Heart left ventricle (tissue), 16 donors: ENCODE measurements at regions not wholly inside any gene's neighbourhood (a gene's known extent, or its start where the extent isn't known, plus 50 kb on each side); places are given as distances from the start of the nearest gene placed in this dataset.

Experiments used
- ATAC-seq, 4 donors: fragments of 200-7000 bp; cut with Tn5 transposase; one replicate each; pipeline ENCODE4 v1.9.1; 2020 to 2022; ENCODE audit warnings: moderate library complexity in 4 of 4, mild to moderate bottlenecking in 3 of 4, moderate number of reproducible peaks in 1 of 4
- DNase-seq, 5 donors: peaks; one replicate each; pipeline ENCODE4 v3.0.0-alpha.2; 2020
- H3K27ac ChIP-seq, 12 donors: fragments of 200-600 bp; sonication (generic) in 4 of 12; one replicate each; pipeline versions ENCODE4 v1.5.0 to v1.8.0; 2016 to 2022; ENCODE audit warnings: mild to moderate bottlenecking in 2 of 12
- H3K27me3 ChIP-seq, 9 donors: fragments of 200-600 bp; sonication (generic) in 2 of 9; one replicate each; pipeline versions ENCODE4 v1.5.1 to v1.8.0; 2016 to 2022; ENCODE audit warnings: mild to moderate bottlenecking in 3 of 9
- H3K36me3 ChIP-seq, 9 donors: fragments of 200-600 bp; sonication (generic) in 2 of 9; one replicate each; pipeline versions ENCODE4 v1.5.0 to v1.8.0; 2018 to 2022; ENCODE audit warnings: mild to moderate bottlenecking in 2 of 9
- H3K4me1 ChIP-seq, 12 donors: fragments of 200-600 bp; sonication (generic) in 4 of 12; one replicate each; pipeline versions ENCODE4 v1.5.0 to v1.8.0; 2016 to 2022; ENCODE audit warnings: mild to moderate bottlenecking in 3 of 12
- H3K4me3 ChIP-seq, 12 donors: fragments of 200-600 bp; sonication (generic) in 4 of 12; one replicate each; pipeline versions ENCODE4 v1.5.0 to v1.8.0; 2017 to 2022; ENCODE audit warnings: mild to moderate bottlenecking in 9 of 12, moderate library complexity in 4 of 12
- H3K9me3 ChIP-seq, 12 donors: fragments of 200-600 bp; sonication (generic) in 4 of 12; one replicate each; pipeline versions ENCODE4 v1.5.0 to v1.8.0; 2016 to 2022; ENCODE audit warnings: mild to moderate bottlenecking in 1 of 12
- POLR2A ChIP-seq, 2 donors: fragments of 450-650 bp; IDR thresholded peaks; one replicate each; pipeline ENCODE4 v1.6.1; 2017; ENCODE audit warnings: antibody characterized with exemption in 2 of 2, mild to moderate bottlenecking in 2 of 2, moderate library complexity in 2 of 2
- WGBS, 4 donors: extraction: QIAGEN DNeasy Blood & Tissue Kit in 2 of 4; methylation state at CpG; one replicate each; pipeline versions ENCODE4 v1.1.5 to v1.1.7; 2013 to 2018; 5-methylcytosine and 5-hydroxymethylcytosine counted together
- intact Hi-C, 10 donors: fragments of 100-400 bp; cut with DNase I; formaldehyde crosslinking; loops; one replicate each; pipeline versions ENCODE4 v1.11.1 to v1.14.2; 2022
- TF ChIP-seq, protein P1 (sequence below), 12 donors: fragments of 200-600 bp; sonication (generic) in 4 of 12; IDR thresholded peaks; one replicate each; pipeline versions ENCODE4 v1.5.0 to v1.8.0; 2018 to 2022; ENCODE audit warnings: antibody characterized with exemption in 12 of 12, mild to moderate bottlenecking in 5 of 12
- donor health status: ischemic (EF 13 %, LVEDD 7.1; RV severe dilation, severe dysfunction).
- donor health status: healthy with polysubstance abuse.
- donor health status: DM: no; HTN: yes; CAD: no.
- donor health status: DM: no; HTN: no; CAD: no.
- donor health status: ischemic (EF 25% LVEDD 6.9; RV normal size, moderate dysfunction).
- donor health status: ischemic (EF 25% LVEDD 5.7; RV mildly dilated, moderate dysfunction).
- donor health status: healthy.
- donor health status: DM: yes; HTN: yes; CAD: no.
- donor health status: ischemic (EF 35%, LVEDD 5.7; RV mildly dilated, moderate dysfunction).
- donor health status: nonischemic (EF 11% LVEDD 7.7; RV severe dilation, severe dysfunction).
- donor health status: DM: yes; HTN: yes; CAD: no.
- donor health status: PGD.
- donor health status: ischemic (EF 29% LVEDD 5.4; RV normal size, mild dysfunction).
- donor health status: nonischemic (EF 23%, LVEDD 6.1; RV moderate dilation, normal function).

DNA sequence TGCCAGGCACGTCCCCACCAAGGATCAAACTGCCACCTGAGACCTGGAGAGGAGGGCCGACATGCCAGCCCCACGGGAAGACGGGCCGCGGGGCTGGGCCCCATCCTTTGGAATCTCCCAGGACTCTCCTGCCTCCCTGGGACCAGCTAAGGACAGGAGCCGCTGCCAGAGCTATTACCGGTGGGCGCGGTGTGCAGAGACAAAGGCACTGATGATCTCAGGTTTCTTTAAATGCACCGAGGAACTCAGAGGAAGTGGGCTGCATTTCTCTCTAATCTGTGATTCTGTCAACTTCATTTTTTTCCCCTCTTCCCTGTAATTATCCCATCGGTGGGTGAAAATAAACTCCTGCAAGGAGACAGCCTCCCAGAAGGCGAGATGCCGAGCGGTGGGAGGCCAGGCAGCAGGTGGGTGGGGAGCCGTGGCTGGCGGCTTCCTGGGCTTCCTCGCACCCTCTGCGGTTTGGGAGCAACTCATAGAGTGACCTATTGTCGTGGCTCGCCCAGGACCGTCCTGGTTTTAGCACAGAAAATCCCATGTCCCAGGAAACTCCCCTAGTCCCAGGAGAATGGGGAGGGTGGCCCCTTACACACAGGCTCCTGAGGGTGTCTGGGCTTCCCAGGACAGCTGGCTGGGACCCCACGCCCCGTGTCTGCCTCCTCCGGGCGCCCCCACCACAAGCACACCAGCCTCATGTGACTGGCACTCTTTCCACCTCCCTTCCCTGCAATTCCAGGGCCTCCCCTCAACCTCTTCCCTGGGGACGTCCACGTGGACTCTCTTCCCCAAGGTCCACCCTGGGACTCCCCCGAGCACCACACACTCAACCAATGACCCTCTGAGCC lies 62.3 kb upstream of the ADRA2C start:
- no peak overlapping the region for H3K27ac ChIP-seq
- WGBS, 4 donors = 27 to 37% (median 31%) methylated on average over 21 to 29 of the region's 29 CpGs
- intact Hi-C loops = no loop called here
- H3K4me1 ChIP-seq = peaks cover 0 to 12% (median 5%) of the 10 kb centered on the region in 12 donors
- H3K27me3 ChIP-seq = peaks cover 17 to 68% (median 27%) of the 10 kb centered on the region in 9 donors
- H3K9me3 ChIP-seq = no peaks in the 10 kb centered on the region
- H3K36me3 ChIP-seq = no peaks in the 10 kb centered on the region
- no peak for TF ChIP-seq POLR2A (IDR thresholded peaks at IDR 0.05)
- TF ChIP-seq, protein P1, sequence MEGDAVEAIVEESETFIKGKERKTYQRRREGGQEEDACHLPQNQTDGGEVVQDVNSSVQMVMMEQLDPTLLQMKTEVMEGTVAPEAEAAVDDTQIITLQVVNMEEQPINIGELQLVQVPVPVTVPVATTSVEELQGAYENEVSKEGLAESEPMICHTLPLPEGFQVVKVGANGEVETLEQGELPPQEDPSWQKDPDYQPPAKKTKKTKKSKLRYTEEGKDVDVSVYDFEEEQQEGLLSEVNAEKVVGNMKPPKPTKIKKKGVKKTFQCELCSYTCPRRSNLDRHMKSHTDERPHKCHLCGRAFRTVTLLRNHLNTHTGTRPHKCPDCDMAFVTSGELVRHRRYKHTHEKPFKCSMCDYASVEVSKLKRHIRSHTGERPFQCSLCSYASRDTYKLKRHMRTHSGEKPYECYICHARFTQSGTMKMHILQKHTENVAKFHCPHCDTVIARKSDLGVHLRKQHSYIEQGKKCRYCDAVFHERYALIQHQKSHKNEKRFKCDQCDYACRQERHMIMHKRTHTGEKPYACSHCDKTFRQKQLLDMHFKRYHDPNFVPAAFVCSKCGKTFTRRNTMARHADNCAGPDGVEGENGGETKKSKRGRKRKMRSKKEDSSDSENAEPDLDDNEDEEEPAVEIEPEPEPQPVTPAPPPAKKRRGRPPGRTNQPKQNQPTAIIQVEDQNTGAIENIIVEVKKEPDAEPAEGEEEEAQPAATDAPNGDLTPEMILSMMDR (IDR thresholded peaks at IDR 0.05) = no peak
- ATAC-seq (no peak), DNase-seq (peak in 1 of 5 donors; percentile 16)
- no peak overlapping the region for H3K4me3 ChIP-seq

GRCh38 chr4:3703343-3703676 lies 62.9 kb upstream of the ADRA2C start:
- ATAC-seq (no peak), DNase-seq (no peak)
- Histone ChIP-seq H3K4me1 (peaks cover 0 to 11% (median 4%) of the 10 kb centered on the region in 12 donors), H3K27ac (no peak overlapping the region), H3K4me3 (no peak overlapping the region), H3K9me3 (peaks cover 0 to 5% (median 0%) of the 10 kb centered on the region in 12 donors), H3K27me3 (peaks cover 17 to 71% (median 27%) of the 10 kb centered on the region in 9 donors), H3K36me3 (no peaks in the 10 kb centered on the region)
- intact Hi-C loops = no loop called here
- TF ChIP-seq POLR2A (IDR thresholded peaks at IDR 0.05) = no peak
- 47 to 68% (median 50%) methylated on average over 4 to 5 of the region's 5 CpGs for WGBS, 4 donors

- Histone ChIP-seq H3K9me3 (peaks cover 0 to 10% (median under 1%) of the 10 kb centered on the region in 12 donors), H3K36me3 (no peaks in the 10 kb centered on the region), H3K27ac (no peak overlapping the region), H3K4me3 (no peak overlapping the region), H3K27me3 (peaks cover 17 to 76% (median 27%) of the 10 kb centered on the region in 9 donors), H3K4me1 (peaks cover 0 to 4% (median 0%) of the 10 kb centered on the region in 12 donors)
- ATAC-seq (no peak), DNase-seq (peak in 1 of 5 donors; percentile 55)
- intact Hi-C loops = no loop called here
- 55 to 64% (median 60%) methylated on average over 30 to 31 of the region's 31 CpGs for WGBS, 4 donors
- TF ChIP-seq, protein P1 (IDR thresholded peaks at IDR 0.05) = no peak
- no peak for TF ChIP-seq POLR2A (IDR thresholded peaks at IDR 0.05)
These were observed 63.5 kb upstream of the ADRA2C start for GRCh38 chr4:3702561-3703221.

- H3K4me3 ChIP-seq = no peak overlapping the region
- ATAC-seq (no peak), DNase-seq (peak in 1 of 5 donors; percentile 38)
- no peaks in the 10 kb centered on the region for H3K36me3 ChIP-seq
- H3K4me1 ChIP-seq = no peaks in the 10 kb centered on the region
- 51 to 61% (median 56%) methylated on average over 25 to 29 of the region's 29 CpGs for WGBS, 4 donors
- TF ChIP-seq POLR2A (IDR thresholded peaks at IDR 0.05) = no peak
- TF ChIP-seq, protein P1 (IDR thresholded peaks at IDR 0.05) = no peak
- intact Hi-C loops = no loop called here
- peaks cover 17 to 76% (median 27%) of the 10 kb centered on the region in 9 donors for H3K27me3 ChIP-seq
- peaks cover 0 to 18% (median 6%) of the 10 kb centered on the region in 12 donors for H3K9me3 ChIP-seq
- H3K27ac ChIP-seq = no peak overlapping the region
These were observed 64.2 kb upstream of the ADRA2C start for GRCh38 chr4:3701736-3702560.
